Transverse colon (tissue), 3 donors: ENCODE measurements at regions not wholly inside any gene's neighbourhood (a gene's known extent, or its start where the extent isn't known, plus 50 kb on each side); places are given as distances from the start of the nearest gene placed in this dataset.

Experiments used
- CTCF ChIP-seq, 5 experiments: fragments of 200-600 bp in 3 of 5; fragments of 450-650 bp in 2 of 5; sonication (generic) in 3 of 5; IDR thresholded peaks; 1 replicate in 2 of 5; 2 replicates in 3 of 5; pipeline ENCODE4 v1.5.1; 2016 to 2017; ENCODE audit warnings: antibody characterized with exemption in 5 of 5, inconsistent platforms in 3 of 5, mild to moderate bottlenecking in 2 of 5, moderate library complexity in 1 of 5
- POLR2A ChIP-seq: fragments of 450-650 bp; IDR thresholded peaks from one replicate; pipeline ENCODE4 v1.6.1; 2016; ENCODE audit warnings: antibody characterized with exemption, mild to moderate bottlenecking, moderate library complexity

GRCh38 chr2:129499747-129500146, 479.7 kb upstream of the RAB6C start:
- TF ChIP-seq CTCF (IDR thresholded peaks at IDR 0.05) (no peak), POLR2A (no peak)
